Colonic mucosa (tissue), 4 donors: ENCODE measurements at regions not wholly inside any gene's neighbourhood (a gene's known extent, or its start where the extent isn't known, plus 50 kb on each side); places are given as distances from the start of the nearest gene placed in this dataset.

ENCODE experiments used
- DNase-seq: peaks from one replicate; pipeline ENCODE4 v3.0.0-alpha.2; 2020
- H3K27ac ChIP-seq: fragments of 200-600 bp; one replicate; pipeline ENCODE4 v1.8.0; 2021
- H3K27me3 ChIP-seq: fragments of 200-600 bp; one replicate; pipeline ENCODE4 v1.8.0; 2021
- H3K36me3 ChIP-seq: fragments of 200-600 bp; one replicate; pipeline ENCODE4 v1.8.0; 2021
- H3K4me1 ChIP-seq: fragments of 200-600 bp; one replicate; pipeline ENCODE4 v1.8.0; 2021; ENCODE audit warnings: mild to moderate bottlenecking
- H3K4me3 ChIP-seq: fragments of 200-600 bp; one replicate; pipeline ENCODE4 v1.8.0; 2021
- H3K9ac ChIP-seq, 2 donors: one replicate each; pipeline ENCODE4 v1.7.0; 2013; ENCODE audit warnings: control low read depth in 2 of 2, low read depth in 2 of 2, low read length in 2 of 2
- H3K9me3 ChIP-seq: fragments of 200-600 bp; one replicate; pipeline ENCODE4 v1.8.0; 2021
- CTCF ChIP-seq: fragments of 200-600 bp; IDR thresholded peaks from one replicate; pipeline ENCODE4 v1.8.0; 2022; ENCODE audit warnings: antibody characterized with exemption, mild to moderate bottlenecking
- intact Hi-C: fragments of 100-400 bp; cut with DNase I; formaldehyde crosslinking; loops from one replicate; pipeline ENCODE4 v1.14.1; 2022
- donor health status: healthy.
- donor health status: DM: no; HTN: no; CAD: no.
- donor health status: DM: no; HTN: no; CAD: no.

DNA sequence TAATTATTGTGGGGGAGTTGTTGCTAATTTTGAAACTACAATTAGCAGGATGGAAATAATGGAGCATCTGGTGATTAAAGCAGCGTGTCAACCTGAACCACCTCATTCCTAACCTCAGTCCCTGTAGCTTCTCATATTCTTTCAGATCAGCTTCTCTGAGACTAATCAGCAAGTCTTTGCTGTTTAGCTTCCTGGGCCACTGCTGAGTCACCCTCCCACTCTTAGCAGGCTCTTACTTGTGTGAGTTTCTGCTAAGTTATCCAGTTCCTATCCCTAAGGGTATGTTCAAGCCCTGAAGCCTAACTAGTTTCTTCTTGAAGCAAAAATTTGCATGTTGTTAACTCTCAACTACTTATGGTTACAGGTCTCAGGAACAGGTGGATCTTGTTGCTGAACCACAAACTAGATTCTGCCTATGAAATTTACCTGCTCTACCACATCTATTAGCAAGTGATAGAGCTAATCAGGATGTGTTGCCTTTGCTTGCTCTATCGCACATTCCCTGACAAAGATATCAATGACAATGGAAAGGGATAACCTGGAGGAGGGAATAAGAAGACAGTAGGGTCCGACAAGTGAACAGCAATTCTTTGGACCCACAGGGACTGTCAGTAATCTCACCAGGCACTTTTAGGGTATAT lies 134.2 kb downstream of the EIF4E start:
- no peak for DNase-seq
- Histone ChIP-seq H3K4me3 (no peak overlapping the region), H3K9ac (no peak overlapping the region), H3K27me3 (no peaks in the 10 kb centered on the region), H3K4me1 (no peaks in the 10 kb centered on the region), H3K9me3 (no peaks in the 10 kb centered on the region), H3K27ac (no peak overlapping the region), H3K36me3 (no peaks in the 10 kb centered on the region)
- intact Hi-C loops, result no loop called here
- no peak for TF ChIP-seq CTCF

DNA sequence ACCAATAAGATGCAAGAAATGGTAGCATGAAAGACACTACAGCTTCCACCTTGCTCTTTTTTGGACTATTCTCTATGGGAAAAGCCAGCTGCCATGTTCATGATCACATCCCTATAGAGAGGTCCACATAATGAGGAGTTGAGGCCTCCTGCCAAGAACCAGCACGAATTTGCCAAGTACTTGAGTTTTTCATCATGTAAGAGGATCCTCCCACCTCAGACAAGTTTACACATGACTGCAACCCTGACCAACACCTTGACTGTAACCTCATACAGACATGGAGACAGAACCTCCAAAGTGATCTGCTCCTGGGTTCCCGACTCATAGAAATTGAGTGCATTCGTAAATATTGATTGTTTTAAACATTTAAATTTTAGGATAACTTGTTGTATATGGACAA lies 135.2 kb upstream of the TSPAN5 start:
- H3K4me1 ChIP-seq, result no peaks in the 10 kb centered on the region
- no peak for TF ChIP-seq CTCF
- intact Hi-C loops, result no loop called here
- no peak overlapping the region for H3K9ac ChIP-seq
- no peaks in the 10 kb centered on the region for H3K9me3 ChIP-seq
- no peak overlapping the region for H3K27ac ChIP-seq
- H3K36me3 ChIP-seq, result no peaks in the 10 kb centered on the region
- H3K27me3 ChIP-seq, result no peaks in the 10 kb centered on the region
- DNase-seq, result no peak
- H3K4me3 ChIP-seq, result no peak overlapping the region

- no peak overlapping the region for H3K27ac ChIP-seq
- TF ChIP-seq CTCF, result no peak
- no peaks in the 10 kb centered on the region for H3K4me1 ChIP-seq
- no peak overlapping the region for H3K4me3 ChIP-seq
- H3K9me3 ChIP-seq, result no peaks in the 10 kb centered on the region
- no peaks in the 10 kb centered on the region for H3K36me3 ChIP-seq
- DNase-seq, result no peak
- H3K27me3 ChIP-seq, result no peaks in the 10 kb centered on the region
- intact Hi-C loops, result no loop called here
- no peak overlapping the region for H3K9ac ChIP-seq
Measured at GRCh38 chr4:98786866-98787265, 128.5 kb upstream of the TSPAN5 start.

GRCh38 chr4:98784947-98785706 lies 126.7 kb upstream of the TSPAN5 start:
- H3K9me3 ChIP-seq, result no peaks in the 10 kb centered on the region
- H3K36me3 ChIP-seq, result no peaks in the 10 kb centered on the region
- no peaks in the 10 kb centered on the region for H3K4me1 ChIP-seq
- TF ChIP-seq CTCF, result no peak
- H3K27me3 ChIP-seq, result no peaks in the 10 kb centered on the region
- no peak overlapping the region for H3K9ac ChIP-seq
- no peak for DNase-seq
- intact Hi-C loops, result no loop called here
- H3K4me3 ChIP-seq, result no peak overlapping the region
- peak overlapping the region; percentile 38 for H3K27ac ChIP-seq

GRCh38 chr4:98781641-98782357 lies 123.4 kb upstream of the TSPAN5 start:
- DNase-seq, result no peak
- H3K9me3 ChIP-seq, result no peaks in the 10 kb centered on the region
- no peaks in the 10 kb centered on the region for H3K36me3 ChIP-seq
- no peaks in the 10 kb centered on the region for H3K4me1 ChIP-seq
- no peaks in the 10 kb centered on the region for H3K27me3 ChIP-seq
- intact Hi-C loops, result no loop called here
- H3K27ac ChIP-seq, result no peak overlapping the region
- H3K9ac ChIP-seq, result no peak overlapping the region
- no peak for TF ChIP-seq CTCF
- no peak overlapping the region for H3K4me3 ChIP-seq
